ENCODE measurements at regions not wholly inside any gene's neighbourhood (a gene's known extent, or its start where the extent isn't known, plus 50 kb on each side); places are given as distances from the start of the nearest gene placed in this dataset.

DNA sequence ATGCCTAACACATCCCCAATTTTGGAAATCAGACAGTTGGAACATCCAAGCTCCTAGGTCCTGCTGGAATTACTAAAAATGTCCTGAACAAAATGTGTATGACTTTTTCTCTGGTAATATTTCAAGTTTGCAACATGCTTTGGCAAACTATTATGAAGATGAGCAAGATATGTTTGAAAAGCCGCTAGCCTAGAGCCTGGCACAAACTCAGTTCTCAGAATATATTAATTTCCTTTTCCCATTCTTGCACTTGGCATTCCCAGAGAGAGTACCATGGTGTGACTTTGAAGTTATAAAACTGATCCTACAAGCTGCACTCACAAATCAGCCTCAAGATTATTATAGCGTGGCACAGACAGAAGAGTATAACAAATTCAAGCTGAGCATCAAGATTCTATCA lies 1031.1 kb downstream of the NTRK3 start:
- DNase-seq: no peak

DNA sequence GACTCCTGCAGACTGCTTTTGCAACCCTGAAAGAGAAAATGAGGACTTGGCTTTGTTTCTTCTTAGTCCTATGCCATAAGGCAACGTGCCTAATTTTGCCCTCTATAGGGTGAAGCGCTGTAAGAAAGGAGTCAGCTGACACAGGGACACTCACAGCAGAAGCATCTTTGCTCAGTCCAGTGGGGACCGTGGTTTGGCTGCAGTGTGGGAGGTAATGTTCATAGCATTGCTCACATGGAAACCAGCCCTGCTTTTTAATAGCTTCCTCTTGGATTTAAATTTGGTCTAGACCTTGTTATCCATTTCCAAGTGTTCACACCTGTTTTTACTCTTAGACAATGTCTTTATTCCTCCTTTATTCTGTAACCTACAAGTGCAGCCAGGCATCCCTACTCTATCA lies 1032.1 kb downstream of the NTRK3 start:
- no peak for DNase-seq

DNA sequence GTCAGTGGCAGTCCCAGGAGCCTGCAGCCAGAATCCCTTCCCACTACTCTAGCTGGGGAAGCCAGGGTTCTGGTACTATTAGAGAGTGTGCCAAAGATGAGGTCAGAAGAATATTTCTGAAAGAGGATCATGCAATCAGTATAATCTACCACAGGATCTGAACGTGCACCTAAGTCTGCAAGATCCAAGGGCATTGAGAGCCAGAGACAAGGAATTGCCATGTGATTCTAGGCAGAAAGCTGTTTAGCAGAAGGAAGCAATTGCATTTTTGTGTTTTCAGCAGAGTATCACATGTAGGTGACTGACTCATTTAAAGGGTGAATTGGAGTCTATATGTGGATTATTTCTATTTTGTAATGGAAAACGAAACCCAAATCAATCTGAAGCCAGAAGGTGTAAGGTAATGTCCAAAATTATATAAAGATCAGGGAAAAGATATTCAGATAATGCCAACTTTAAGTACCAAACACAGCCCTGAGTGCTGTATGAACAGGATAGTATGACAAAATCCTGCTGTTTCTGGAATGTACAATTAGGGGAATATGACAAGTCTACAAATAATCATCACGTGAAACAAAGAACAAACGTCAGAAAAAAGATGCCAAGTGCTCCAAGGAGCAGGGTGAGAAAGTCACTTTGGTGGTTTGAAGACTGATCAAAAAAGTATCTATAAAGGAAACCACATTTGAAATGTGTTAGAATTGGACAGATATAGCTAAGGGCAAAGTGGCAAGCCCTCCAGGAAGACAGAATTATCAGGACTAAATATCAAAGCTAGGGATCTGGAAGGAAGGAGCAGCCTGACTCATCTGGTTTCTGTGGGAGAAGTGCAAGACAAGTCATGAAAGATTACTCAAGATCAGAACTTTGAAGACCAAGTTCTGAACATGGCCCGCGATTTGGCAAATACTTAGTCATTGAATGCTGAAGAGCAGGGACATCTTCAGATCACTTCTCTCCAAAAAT lies 1036.6 kb downstream of the NTRK3 start:
- no peak for DNase-seq

DNA sequence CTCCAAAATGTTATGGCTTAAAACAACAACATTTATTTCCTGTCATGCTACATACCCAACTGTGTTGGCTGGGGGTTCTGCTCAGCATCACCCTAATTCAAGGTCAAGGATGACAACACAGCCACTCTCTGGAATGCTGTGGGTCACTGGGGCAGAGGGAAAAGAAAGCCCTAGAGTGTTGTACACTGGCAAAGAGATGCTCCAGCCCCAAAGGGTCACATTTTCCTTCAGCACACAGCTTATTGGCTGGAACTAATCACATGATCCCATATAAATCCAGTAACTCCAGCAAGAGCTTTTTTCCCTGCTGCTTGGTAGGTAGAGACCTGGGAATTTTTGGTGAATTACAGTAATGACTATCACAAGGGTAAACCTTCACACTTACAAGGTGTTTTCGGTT lies 1041.4 kb downstream of the NTRK3 start:
- no peak for DNase-seq

DNA sequence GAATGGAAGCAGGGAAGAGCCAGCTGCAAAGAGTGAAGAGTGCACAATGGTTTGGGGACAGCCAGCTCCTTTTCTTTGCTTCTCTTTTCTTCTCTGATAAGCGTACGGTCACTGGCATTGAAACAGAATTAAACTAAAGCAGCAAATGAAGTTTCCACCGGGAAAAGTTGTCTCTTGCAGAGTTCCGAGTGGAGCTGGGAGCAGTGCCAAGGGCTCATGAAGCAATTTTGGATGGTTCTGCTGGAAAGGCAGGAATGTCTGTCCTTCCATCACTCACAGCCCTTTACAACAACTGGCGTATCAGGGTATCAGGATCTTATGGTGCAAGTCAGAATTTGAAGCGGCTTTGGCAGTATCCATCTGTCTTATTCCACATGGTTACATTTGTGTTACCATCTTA lies 1042.9 kb downstream of the NTRK3 start:
- no peak for DNase-seq

DNA sequence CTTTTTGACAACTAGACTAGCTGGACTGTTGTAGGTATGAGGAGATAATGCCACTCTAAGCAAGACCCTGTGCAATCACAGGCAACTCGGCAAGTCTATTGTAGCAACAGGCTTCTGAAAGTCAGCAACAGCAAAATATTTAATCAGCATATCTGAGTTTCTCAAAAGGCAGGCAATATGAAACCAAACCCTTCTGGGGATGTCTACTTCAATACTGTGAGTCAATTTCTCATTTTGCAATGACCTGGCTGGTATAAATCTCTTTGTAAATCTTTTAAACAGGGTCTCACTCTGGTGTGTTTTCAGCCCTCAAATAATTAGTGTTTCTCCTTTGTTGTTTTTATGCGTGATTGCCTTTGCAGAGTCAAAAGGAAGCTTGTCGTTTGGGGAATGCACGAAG lies 1044.5 kb downstream of the NTRK3 start:
- no peak for DNase-seq

DNA sequence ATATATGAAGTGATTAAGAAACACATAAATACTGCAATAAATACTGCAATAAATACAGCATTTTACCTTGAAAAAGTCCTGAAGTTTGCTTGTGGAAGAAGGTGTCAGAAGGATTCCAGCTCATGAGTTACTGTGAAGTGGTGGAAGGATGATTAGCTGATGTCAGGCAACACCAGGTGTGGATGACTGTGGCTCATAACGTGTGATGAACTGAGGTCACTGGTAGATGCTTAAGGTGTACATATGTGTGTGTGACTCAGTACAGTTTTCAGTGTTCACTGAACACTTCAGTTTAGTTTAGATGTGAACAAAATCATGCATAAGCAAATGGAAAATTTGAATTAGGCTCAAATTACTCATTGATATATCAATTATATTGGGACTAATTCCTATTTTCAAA lies 1045.0 kb downstream of the NTRK3 start:
- no peak for DNase-seq

DNA sequence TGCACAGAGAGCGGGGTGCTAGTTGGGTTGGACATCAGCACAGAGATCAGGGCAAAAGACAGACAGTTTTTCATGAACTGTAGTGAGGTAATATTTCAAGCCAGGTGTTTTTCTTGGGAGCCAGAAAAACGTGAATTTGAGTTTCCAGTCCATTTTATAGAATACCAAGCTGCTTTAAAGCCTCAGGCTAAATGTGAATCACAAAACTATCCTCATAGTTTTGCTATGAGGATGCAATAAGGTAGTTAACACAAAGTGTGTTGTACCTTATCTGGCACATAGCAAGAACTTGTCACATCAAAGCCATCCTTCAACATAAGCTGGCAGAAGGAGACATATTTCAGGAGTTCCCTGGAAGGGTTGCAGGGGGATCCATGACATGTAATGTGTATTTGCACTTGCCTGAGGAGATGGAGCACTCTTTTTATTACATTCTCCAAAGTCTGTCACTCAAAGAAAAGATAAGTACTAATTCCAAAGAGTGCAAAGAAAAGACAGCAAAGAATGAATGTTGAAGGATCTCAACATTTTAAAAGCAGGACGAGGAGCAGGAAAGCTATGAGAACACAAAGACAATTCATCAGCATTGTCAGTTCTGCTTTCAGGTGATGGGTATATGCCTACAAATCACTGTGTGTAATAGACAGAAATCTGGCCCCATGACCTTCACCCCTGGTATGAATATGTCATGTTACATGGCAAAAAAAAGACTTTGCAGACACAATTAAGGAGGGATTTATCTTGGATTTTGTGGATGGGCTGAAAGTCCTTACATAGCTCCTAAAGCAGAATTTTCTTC lies 1046.4 kb downstream of the NTRK3 start:
- DNase-seq: no peak

DNA sequence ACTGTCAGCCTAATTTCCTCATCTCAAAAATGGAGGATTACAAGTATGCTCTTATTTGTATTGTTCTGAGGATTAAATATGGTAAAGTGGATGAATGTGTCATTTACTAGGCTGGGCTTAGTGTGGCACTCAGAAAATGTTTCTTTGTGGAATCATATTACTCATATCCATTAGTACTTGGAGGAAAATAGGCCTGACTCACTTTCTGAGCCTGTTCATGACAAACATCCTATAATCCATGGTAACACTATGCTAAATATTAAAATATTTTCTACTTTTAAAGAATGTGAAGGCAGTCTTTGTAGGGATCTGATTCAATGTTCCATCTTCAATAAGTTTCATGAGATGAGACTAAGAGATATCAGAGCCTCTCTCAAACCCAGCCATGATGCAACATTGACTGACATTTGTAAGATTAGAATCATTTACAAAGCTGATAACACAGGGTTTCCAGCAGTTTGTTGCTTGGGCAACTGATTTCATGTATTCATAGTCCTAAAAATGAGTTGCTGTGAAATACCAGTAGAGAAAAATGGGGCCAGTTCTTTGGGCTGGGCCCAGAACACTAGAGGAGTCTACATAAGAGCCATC lies 1048.5 kb downstream of the NTRK3 start:
- DNase-seq: no peak

DNA sequence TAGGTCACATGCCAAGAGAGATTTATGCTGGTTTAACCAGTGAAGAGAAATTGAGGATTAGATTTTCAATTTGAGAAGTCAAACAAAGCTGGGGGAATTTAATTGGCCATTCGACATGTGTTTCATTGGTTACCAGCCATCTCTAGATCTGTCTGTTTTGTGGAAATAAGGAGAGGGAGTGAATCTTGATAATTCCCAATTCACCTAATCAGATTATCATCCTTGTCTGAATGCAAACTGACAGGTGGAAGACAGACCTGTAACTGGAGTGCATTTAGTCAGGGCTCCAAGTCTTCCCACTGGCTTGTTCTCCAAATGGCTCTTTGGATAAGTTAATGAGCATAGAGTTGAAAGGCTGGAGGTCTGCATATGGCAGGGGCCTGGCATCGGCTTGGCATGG lies 1049.3 kb downstream of the NTRK3 start:
- DNase-seq: no peak

DNA sequence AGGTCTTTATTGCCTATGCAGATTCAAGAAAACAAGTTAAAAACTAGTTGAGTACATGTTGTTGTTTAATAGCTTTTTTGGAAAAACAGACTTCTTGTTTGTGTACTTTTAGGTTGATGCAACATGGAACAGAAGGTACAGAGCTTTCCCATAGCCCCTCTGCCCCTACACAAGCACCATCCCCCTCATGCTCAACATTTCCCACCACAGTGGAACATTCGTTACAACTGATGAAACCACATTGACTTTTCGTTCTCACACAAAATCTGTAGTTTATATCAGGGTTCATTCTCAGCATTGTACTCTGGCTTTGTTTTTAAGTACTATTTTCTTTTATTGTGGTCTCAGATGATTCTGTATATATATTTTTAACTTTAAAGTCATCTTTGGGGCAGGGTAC lies 1054.6 kb downstream of the NTRK3 start:
- DNase-seq: no peak

DNA sequence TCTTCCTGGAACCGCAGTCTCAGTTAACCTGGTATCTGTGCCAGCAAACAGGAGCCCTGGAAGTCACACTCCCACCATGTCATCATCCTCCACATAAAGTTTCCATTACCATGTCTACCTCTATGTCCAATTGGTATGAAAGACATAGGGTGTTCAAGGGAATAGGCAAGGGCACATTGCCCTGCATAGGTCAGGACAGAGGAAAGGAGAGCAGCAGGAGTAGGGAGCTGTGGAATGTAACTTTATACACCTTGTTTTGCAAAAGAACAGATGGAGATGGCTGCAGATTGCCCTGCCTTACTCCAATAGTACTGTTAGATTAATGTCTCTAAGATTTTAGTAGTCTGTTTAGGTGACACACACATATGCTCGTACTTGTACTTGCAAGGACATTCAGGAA lies 1056.4 kb downstream of the NTRK3 start:
- DNase-seq: no peak

DNA sequence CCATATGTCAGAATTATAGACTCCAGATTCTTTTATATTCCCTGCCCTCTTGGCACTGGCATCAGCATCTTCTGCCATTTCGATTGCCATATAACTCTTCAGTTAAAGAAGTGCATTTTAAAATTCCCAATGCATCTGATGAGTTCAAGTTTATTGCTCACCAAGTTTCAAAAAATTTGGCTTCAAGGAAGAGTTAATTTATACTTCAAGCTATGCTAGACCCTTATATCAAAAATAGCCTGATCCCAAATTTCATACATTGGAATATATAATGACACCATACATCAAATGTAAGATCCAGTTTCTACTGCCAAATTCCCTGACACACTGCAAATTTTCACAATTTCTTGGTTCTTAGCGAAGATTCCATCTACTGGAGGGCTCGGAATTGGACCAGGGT lies 1058.6 kb downstream of the NTRK3 start:
- DNase-seq: no peak

DNA sequence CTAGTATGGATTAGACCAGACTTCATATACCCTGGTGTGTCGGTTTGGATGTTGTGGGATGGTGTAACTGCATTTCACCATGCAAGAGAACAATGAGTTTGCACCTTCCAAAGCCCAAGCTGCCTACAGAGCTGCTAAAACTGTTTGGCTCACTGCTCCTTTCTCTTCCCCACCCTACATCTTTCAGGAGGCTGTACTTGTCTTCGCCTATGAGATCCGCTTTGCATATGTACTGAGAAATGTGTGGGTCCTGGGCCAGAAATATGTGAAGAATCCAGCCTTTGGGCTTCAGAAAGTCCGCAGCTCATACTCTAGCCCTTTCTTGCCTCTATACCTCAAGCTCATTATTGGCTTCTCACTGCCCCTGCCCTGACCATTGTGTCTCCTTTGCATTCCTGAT lies 1060.0 kb downstream of the NTRK3 start:
- no peak for DNase-seq

DNA sequence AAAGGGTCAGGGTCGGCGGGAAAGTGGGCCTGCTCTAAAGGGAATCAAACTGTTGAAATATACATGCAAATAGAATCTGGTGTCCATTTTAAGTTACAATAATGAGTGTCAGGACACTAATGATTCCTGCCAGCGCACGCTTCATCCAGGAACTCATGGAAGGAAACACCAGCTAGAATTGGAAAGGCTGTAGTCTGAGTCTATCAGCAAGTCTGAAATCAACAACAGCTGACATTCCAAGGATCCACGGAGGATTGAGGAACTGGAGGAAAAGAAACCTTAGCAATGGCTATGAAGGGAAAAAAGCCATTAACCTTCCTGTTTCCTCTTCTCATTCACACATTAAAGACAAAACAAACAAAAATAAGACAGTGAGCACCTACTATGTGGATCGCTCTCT lies 1063.1 kb downstream of the NTRK3 start:
- no peak for DNase-seq

DNA sequence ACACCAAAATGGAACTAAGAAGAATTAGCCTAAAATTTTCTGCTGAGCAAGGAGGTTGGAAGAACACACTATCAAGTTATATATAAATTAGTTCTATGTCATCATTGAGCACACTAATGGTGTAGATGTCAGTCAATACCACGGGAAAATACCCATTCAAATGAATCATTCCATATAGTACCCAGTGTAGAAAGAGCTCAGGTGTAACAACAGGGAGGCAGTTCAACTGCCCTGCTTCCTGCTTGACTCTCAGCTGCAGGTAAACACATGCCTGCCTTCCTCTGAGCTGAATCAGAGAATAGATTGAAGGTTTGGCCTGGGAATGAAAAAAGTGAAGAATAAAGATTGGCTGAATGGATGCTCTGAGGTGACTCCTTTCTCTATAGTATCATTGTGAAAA lies 1088.0 kb downstream of the AGBL1 start:
- DNase-seq: no peak

DNA sequence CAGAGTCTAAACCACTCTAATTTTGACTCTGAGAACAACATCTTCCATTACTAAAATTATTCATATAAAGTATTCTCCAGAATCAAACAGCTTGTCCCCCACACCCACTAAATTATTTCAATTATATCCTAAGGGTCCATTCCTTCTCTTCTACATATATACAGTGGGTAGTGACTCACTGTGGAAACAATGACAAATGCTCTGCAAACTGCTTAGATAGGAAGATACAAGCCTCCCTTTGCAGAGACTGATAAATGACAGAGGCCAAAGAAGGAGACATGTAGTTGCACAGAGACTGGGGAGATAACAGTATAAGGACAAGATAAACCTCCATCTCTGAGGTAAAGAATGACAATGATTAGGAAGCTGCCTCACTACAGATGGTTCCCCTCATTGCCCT lies 1087.4 kb downstream of the AGBL1 start:
- DNase-seq: no peak

DNA sequence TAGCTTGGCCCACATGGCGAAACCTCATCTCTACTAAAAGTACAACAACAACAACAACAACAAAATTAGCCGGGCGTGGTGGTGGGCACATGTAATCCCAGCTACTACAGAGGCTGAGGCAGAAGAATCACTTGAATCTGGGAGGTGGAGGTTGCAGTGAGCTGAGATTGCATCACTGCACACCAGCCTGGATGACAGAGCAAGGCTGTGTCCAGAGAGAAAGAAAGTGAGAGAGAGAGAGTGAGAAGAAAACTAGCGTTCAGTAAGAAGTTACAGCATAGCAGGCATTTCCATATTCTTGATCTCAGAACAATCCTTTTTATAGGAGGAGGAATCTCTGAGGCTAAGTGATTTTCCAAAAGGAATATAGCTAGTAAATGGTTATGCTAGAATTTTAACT lies 1076.1 kb downstream of the AGBL1 start:
- DNase-seq: no peak

DNA sequence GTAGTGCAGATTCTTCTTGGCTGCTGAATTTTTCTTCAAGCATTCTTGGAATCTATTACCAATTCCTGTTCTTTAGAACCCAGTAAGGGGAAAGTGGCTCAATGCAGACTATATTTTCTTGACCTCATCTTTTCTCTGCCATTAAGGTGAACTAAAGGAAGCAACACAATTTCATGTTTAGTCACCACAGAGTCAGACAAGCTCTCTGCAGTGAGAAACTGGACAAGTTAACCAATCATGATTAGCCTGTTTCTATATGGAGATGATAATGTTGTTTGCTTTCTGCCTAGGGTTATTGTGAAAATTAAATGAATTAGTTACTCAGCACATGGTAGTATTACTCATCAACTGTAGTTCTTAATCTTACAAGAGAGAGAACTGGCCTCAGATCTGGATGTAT lies 1075.1 kb downstream of the AGBL1 start:
- no peak for DNase-seq

DNA sequence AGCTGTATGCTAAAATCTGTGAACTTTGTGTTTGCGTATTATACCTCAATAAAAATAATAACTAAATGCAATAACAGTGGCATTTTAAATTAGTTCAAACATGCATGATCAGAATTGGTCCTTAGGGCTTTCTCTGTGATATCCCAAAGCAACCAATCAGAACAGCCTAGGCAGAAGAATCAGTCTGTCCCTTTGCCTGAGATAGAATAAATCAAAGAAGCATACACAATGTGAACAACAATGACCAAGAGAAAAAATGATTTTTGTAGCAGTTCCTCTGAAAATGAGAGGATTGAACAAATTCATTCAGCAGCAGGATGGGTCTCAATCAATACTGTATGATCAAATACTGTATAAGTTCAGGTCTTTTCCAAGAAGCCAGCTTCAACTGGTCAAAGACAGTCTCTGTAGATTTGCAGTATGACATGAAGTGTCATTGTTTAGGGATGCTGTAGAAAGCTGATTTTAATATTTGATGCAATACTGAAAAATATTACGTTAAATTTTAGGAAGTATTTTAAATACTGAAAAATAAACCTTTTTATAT lies 1071.6 kb downstream of the AGBL1 start:
- no peak for DNase-seq

DNA sequence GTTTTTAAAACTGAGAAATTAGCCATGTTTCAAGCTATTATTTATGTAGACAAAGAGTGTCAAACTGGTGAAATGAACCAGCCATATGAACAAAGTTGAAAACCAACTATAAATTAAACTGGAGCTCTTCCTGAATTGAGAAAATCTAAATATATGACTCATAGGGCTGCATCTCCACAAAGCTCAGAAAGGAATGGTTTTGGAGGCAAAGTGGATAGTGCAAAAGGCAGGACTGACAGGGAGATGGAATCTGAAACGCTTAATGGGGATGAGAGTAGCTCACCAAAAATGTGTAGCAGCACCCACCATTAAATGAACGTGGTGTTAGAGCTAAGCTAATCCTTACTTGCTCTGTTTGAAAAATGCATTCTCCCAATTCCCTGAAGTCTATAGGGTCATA lies 1066.0 kb downstream of the AGBL1 start:
- no peak for DNase-seq

DNA sequence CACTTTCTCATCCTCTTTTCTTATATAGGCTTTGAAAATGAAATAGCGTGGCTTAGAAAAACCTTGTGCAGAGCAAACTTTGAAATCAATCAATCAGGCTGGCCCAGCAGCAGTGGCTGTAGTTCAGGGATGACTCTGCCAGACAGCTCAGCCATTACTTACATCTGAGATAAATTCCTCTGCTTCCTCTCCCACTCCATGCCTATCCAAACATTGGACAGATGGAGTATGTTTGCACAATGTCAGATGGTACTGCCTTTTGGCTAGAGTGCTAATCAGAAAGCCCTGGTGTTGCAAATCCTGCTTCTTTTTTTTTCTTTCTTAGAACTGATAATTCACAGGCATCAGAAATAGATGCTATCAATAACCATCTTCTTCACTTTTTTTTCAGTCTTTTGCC lies 1065.1 kb downstream of the AGBL1 start:
- no peak for DNase-seq

DNA sequence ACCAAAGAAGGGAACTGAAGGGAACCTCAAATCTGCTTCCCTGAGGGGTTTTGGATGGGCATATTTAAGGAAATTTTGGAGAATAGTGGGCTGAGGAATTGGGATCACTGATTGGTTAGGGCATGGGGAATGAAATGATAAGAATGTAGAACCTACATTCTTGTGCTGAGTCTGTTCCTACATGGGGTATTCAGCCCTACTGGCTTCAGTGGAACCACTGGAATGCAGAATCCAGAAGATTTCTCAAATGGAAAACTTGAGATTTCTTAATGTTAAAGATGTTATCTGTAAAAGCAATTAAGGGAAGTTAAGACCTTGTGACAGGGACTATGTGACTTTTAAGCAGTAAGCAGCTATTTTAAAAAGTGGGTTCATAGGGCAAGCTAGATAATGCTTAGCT lies 1062.4 kb downstream of the AGBL1 start:
- DNase-seq: no peak

DNA sequence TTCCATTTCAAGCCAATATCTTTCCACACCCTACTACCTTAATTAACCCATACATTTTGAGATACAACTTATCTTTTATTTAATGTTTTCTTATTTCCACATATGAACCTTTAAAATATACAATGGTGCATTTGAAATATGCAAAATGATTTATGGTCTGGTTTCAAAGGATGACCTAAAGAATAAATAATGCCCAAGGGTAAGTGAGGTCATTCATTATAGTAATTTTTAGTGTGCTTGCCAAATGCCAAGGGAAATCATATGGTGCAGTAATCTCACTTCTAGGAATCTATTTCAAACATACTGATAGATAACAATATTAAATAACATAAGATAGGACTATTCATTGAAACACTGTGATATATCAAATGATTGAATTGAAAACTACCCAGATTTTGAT lies 1055.4 kb downstream of the AGBL1 start:
- no peak for DNase-seq

Measured in activated CD4-positive, alpha-beta T cell treated with anti-CD3 and anti-CD28 coated beads for 4 hours (primary cell).